ENCODE measurements at regions not wholly inside any gene's neighbourhood (a gene's known extent, or its start where the extent isn't known, plus 50 kb on each side); places are given as distances from the start of the nearest gene placed in this dataset.

GRCh38 chr9:2299156-2299842 is 284.2 kb downstream of the SMARCA2 start:
- DNase-seq (ENCODE audit: extremely low read depth, low read depth) = no peak
- no peak overlapping the region for H3K4me3 ChIP-seq (replicated peaks; ENCODE audit: low read depth, low read length)
- no peak for TF ChIP-seq CTCF (IDR thresholded peaks at IDR 0.05; ENCODE audit: low read depth, low read length, missing control alignments)

GRCh38 chr9:2299843-2300205 is 284.7 kb downstream of the SMARCA2 start:
- no peak for DNase-seq (ENCODE audit: extremely low read depth, low read depth)
- no peak overlapping the region for H3K4me3 ChIP-seq (replicated peaks; ENCODE audit: low read depth, low read length)

GRCh38 chr9:2300325-2300724 is 285.2 kb downstream of the SMARCA2 start:
- no peak for DNase-seq (ENCODE audit: extremely low read depth, low read depth)
- no peak for TF ChIP-seq CTCF (IDR thresholded peaks at IDR 0.05; ENCODE audit: low read depth, low read length, missing control alignments)
- no peak overlapping the region for H3K4me3 ChIP-seq (replicated peaks; ENCODE audit: low read depth, low read length)

More at GRCh38 chr9:2299843-2300205, 284.7 kb downstream of the SMARCA2 start:
- no peak for TF ChIP-seq CTCF (IDR thresholded peaks at IDR 0.05; ENCODE audit: low read depth, low read length, missing control alignments)

GRCh38 chr9:2302606-2303005 is 287.5 kb downstream of the SMARCA2 start:
- no peak for DNase-seq (ENCODE audit: extremely low read depth, low read depth)
- no peak for TF ChIP-seq CTCF (IDR thresholded peaks at IDR 0.05; ENCODE audit: low read depth, low read length, missing control alignments)
- no peak overlapping the region for H3K4me3 ChIP-seq (replicated peaks; ENCODE audit: low read depth, low read length)

GRCh38 chr9:2303056-2303455 is 287.9 kb downstream of the SMARCA2 start:
- no peak for TF ChIP-seq CTCF (IDR thresholded peaks at IDR 0.05; ENCODE audit: low read depth, low read length, missing control alignments)
- no peak for DNase-seq (ENCODE audit: extremely low read depth, low read depth)
- no peak overlapping the region for H3K4me3 ChIP-seq (replicated peaks; ENCODE audit: low read depth, low read length)

- TF ChIP-seq CTCF (IDR thresholded peaks at IDR 0.05; ENCODE audit: low read depth, low read length, missing control alignments) = no peak
- DNase-seq (ENCODE audit: extremely low read depth, low read depth) = peak; percentile 81
- H3K4me3 ChIP-seq (replicated peaks; ENCODE audit: low read depth, low read length) = no peak overlapping the region
These were observed 292.3 kb downstream of the SMARCA2 start for GRCh38 chr9:2307480-2307879.

GRCh38 chr9:2311920-2312319 is 296.8 kb downstream of the SMARCA2 start:
- DNase-seq (ENCODE audit: extremely low read depth, low read depth) = no peak
- no peak for TF ChIP-seq CTCF (IDR thresholded peaks at IDR 0.05; ENCODE audit: low read depth, low read length, missing control alignments)
- H3K4me3 ChIP-seq (replicated peaks; ENCODE audit: low read depth, low read length) = no peak overlapping the region
